Endodermal cell (in vitro differentiated cells): ENCODE measurements at regions not wholly inside any gene's neighbourhood (a gene's known extent, or its start where the extent isn't known, plus 50 kb on each side); places are given as distances from the start of the nearest gene placed in this dataset.

Experiments used
- DNase-seq: peaks from one replicate; pipeline ENCODE4 v3.0.0-alpha.2; 2017
- H3K27ac ChIP-seq: 2 replicates; pipeline ENCODE4 v1.5.1; 2013; ENCODE audit warnings: mild to moderate bottlenecking, low read depth, low read length, moderate library complexity
- H3K27me3 ChIP-seq: 2 replicates; pipeline ENCODE4 v1.6.1; 2013; ENCODE audit warnings: mild to moderate bottlenecking, low read length, moderate library complexity; ENCODE audit not compliant: insufficient read depth, control insufficient read depth, poor library complexity, severe bottlenecking
- H3K36me3 ChIP-seq: 2 replicates; pipeline ENCODE4 v1.7.0; 2013; ENCODE audit warnings: mild to moderate bottlenecking, low read length, moderate library complexity; ENCODE audit not compliant: control insufficient read depth, insufficient read depth
- H3K4me1 ChIP-seq: one replicate; pipeline ENCODE4 v1.7.0; 2013; ENCODE audit warnings: low read length; ENCODE audit not compliant: control insufficient read depth, insufficient read depth
- H3K4me3 ChIP-seq: 2 replicates; pipeline ENCODE4 v1.5.1; 2013; ENCODE audit warnings: mild to moderate bottlenecking, low read length, moderate library complexity
- H3K9ac ChIP-seq: 2 replicates; pipeline ENCODE4 v1.6.1; 2013; ENCODE audit warnings: mild to moderate bottlenecking, low read length, moderate library complexity; ENCODE audit not compliant: poor library complexity, severe bottlenecking; ENCODE audit errors: extremely low read depth
- H3K9me3 ChIP-seq: 2 replicates; pipeline ENCODE4 v1.6.1; 2013; ENCODE audit warnings: mild to moderate bottlenecking, low read length, moderate library complexity; ENCODE audit not compliant: control insufficient read depth
- H3K27ac Mint-ChIP-seq: 2 replicates; pipeline ENCODE4 v1.8.0; 2020; ENCODE audit warnings: mixed read lengths
- H3K27me3 Mint-ChIP-seq: 2 replicates; pipeline ENCODE4 v1.8.0; 2021; ENCODE audit warnings: mild to moderate bottlenecking, mixed read lengths; ENCODE audit not compliant: insufficient read depth
- H3K36me3 Mint-ChIP-seq: 2 replicates; pipeline ENCODE4 v1.8.0; 2020; ENCODE audit warnings: low read depth, mixed read lengths
- H3K4me1 Mint-ChIP-seq: 2 replicates; pipeline ENCODE4 v1.8.0; 2020; ENCODE audit warnings: mixed read lengths
- H3K4me3 Mint-ChIP-seq: 2 replicates; pipeline ENCODE4 v1.8.0; 2020; ENCODE audit warnings: mild to moderate bottlenecking, moderate library complexity, mixed read lengths
- H3K9me3 Mint-ChIP-seq: 2 replicates; pipeline ENCODE4 v1.8.0; 2020; ENCODE audit warnings: mild to moderate bottlenecking, mixed read lengths
- WGBS, 2 experiments: methylation state at CpG; one replicate each; pipeline versions ENCODE4 v1.1.5 to v1.1.7; 2013; ENCODE audit warnings: missing lambda C conversion rate in 2 of 2, mixed read lengths in 1 of 2; ENCODE audit not compliant: insufficient coverage in 1 of 2, insufficient read length in 1 of 2; 5-methylcytosine and 5-hydroxymethylcytosine counted together
- TF ChIP-seq, protein P1 (sequence below): fragments of 200-600 bp; sonication (generic); conservative IDR thresholded peaks from 2 replicates; pipeline ENCODE4 v1.5.0; 2021; ENCODE audit warnings: antibody characterized with exemption, mild to moderate bottlenecking

DNA sequence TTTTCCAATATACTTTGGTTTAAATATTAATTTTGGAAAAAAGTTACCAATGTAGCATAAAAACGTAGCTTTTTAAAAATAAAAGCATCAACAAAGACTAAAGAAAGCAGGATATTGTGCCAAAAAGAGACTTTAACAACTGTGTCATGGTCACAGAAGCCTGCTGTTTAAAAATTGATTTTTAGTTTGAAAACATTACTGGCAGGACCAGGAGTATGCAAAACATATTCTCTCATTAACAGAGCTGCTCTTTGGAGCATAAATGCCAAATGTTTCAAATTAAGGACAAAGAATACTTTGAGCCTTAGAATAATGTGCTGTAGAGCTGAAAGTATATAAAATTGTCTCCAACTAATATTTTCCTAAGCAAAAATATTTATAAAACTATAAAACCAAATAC is 279.0 kb downstream of the ARAP2 start:
- no peak overlapping the region for H3K27ac Mint-ChIP-seq
- no peak for DNase-seq
- H3K36me3 Mint-ChIP-seq = no peaks in the 10 kb centered on the region
- Histone ChIP-seq H3K9me3 (no peaks in the 10 kb centered on the region), H3K9ac (no peak overlapping the region), H3K36me3 (no peaks in the 10 kb centered on the region), H3K4me1 (no peaks in the 10 kb centered on the region), H3K4me3 (no peak overlapping the region), H3K27ac (no peak overlapping the region), H3K27me3 (no peaks in the 10 kb centered on the region)
- H3K4me3 Mint-ChIP-seq = no peak overlapping the region
- TF ChIP-seq, protein P1, sequence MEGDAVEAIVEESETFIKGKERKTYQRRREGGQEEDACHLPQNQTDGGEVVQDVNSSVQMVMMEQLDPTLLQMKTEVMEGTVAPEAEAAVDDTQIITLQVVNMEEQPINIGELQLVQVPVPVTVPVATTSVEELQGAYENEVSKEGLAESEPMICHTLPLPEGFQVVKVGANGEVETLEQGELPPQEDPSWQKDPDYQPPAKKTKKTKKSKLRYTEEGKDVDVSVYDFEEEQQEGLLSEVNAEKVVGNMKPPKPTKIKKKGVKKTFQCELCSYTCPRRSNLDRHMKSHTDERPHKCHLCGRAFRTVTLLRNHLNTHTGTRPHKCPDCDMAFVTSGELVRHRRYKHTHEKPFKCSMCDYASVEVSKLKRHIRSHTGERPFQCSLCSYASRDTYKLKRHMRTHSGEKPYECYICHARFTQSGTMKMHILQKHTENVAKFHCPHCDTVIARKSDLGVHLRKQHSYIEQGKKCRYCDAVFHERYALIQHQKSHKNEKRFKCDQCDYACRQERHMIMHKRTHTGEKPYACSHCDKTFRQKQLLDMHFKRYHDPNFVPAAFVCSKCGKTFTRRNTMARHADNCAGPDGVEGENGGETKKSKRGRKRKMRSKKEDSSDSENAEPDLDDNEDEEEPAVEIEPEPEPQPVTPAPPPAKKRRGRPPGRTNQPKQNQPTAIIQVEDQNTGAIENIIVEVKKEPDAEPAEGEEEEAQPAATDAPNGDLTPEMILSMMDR = no peak
- no peaks in the 10 kb centered on the region for H3K9me3 Mint-ChIP-seq
- 94% methylated on average over 1 of the region's 1 CpG; no CpG with 5 or more reads in 1 of the 2 experiments for WGBS, 2 experiments
- no peaks in the 10 kb centered on the region for H3K4me1 Mint-ChIP-seq
- no peaks in the 10 kb centered on the region for H3K27me3 Mint-ChIP-seq

DNA sequence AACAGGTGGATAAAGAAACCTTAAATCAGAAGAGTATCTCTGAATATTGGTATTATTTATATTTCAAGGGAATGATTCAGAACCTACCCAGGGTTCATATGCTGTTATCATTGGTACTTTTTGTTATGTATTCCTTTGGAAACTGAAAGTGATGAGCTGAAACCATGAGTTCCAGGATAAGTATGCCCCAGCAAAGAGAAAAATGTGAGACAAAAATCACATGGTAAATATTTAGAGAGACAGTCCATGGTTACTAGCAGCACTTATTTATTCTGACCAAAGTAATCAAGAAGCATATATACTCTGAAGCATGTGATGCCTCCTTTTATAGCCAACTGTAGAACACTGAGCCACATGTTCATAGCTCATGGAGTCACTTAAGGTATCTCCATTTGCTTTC is 277.7 kb downstream of the ARAP2 start:
- DNase-seq = no peak
- H3K27me3 ChIP-seq = no peaks in the 10 kb centered on the region
- H3K36me3 ChIP-seq = no peaks in the 10 kb centered on the region
- H3K4me1 Mint-ChIP-seq = no peaks in the 10 kb centered on the region
- H3K36me3 Mint-ChIP-seq = no peaks in the 10 kb centered on the region
- no peaks in the 10 kb centered on the region for H3K27me3 Mint-ChIP-seq
- TF ChIP-seq, protein P1 = no peak
- H3K4me3 ChIP-seq = no peak overlapping the region
- H3K9ac ChIP-seq = no peak overlapping the region
- H3K9me3 ChIP-seq = no peaks in the 10 kb centered on the region
- no peak overlapping the region for H3K4me3 Mint-ChIP-seq
- no peaks in the 10 kb centered on the region for H3K9me3 Mint-ChIP-seq
- no peak overlapping the region for H3K27ac Mint-ChIP-seq
- no peak overlapping the region for H3K27ac ChIP-seq
- H3K4me1 ChIP-seq = no peaks in the 10 kb centered on the region

DNA sequence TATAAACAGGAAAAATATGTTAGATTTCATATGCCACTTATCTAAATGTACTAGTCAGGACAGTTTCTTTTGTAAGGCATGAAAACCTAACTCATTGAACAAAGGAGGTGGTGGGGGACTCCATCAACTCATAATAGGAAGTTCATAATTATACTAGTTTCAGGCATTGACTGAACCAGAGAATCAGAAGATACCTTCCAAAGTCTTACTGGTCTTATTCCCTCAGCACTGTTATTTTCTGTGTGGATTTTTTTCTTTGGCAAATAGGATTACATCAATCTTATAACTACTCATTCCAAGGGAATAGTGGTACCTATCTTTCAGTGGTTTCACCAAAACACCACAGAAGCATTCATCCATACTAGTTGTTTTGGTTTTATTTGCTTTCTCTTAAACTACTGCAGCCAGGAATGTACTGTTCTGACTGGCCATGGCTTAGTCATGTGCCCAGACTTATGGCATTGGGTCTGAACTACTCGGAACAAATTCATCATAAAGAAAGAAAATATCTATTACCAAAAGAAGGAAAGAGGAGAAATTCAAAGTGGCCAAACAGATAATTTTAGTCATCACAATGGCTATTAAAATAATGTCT is 273.9 kb downstream of the ARAP2 start:
- H3K36me3 ChIP-seq = no peaks in the 10 kb centered on the region
- H3K4me1 Mint-ChIP-seq = no peaks in the 10 kb centered on the region
- H3K27me3 ChIP-seq = no peaks in the 10 kb centered on the region
- no peaks in the 10 kb centered on the region for H3K9me3 Mint-ChIP-seq
- H3K27me3 Mint-ChIP-seq = peaks cover 2% of the 10 kb centered on the region
- DNase-seq = no peak
- H3K4me3 ChIP-seq = no peak overlapping the region
- no peak overlapping the region for H3K9ac ChIP-seq
- H3K4me1 ChIP-seq = no peaks in the 10 kb centered on the region
- 100% methylated on average over 1 of the region's 1 CpG; no CpG with 5 or more reads in 1 of the 2 experiments for WGBS, 2 experiments
- no peak overlapping the region for H3K4me3 Mint-ChIP-seq
- TF ChIP-seq, protein P1 = no peak
- H3K36me3 Mint-ChIP-seq = no peaks in the 10 kb centered on the region
- H3K27ac ChIP-seq = no peak overlapping the region
- no peak overlapping the region for H3K27ac Mint-ChIP-seq
- no peaks in the 10 kb centered on the region for H3K9me3 ChIP-seq
